DND-41 (cell line): ENCODE measurements at regions not wholly inside any gene's neighbourhood (a gene's known extent, or its start where the extent isn't known, plus 50 kb on each side); places are given as distances from the start of the nearest gene placed in this dataset.
"Not testable (repeated sequence)": the region's sequence is repeated elsewhere in the genome, so short reads cannot be mapped to it uniquely, and the experiment has no call there.

Source experiments
- ATAC-seq: fragments of 200-7000 bp; cut with Tn5 transposase; 3 replicates; pipeline ENCODE4 v1.9.1; 2021; ENCODE audit warnings: low read depth; ENCODE audit not compliant: insufficient read depth
- DNase-seq: peaks from one replicate; pipeline ENCODE4 v3.0.0-alpha.2; 2020
- H2AFZ ChIP-seq: 2 replicates; pipeline ENCODE4 v1.6.0; 2012; ENCODE audit warnings: low read depth, low read length
- H3K27ac ChIP-seq: 2 replicates; pipeline ENCODE4 v1.5.1; 2012; ENCODE audit warnings: low read length, inconsistent platforms
- H3K27me3 ChIP-seq: fragments of 200-600 bp; sonication (generic); 2 replicates; pipeline ENCODE4 v1.6.0; 2012; ENCODE audit warnings: low read length, mild to moderate bottlenecking, inconsistent platforms; ENCODE audit not compliant: insufficient read depth, poor library complexity
- H3K36me3 ChIP-seq: 2 replicates; pipeline ENCODE4 v1.5.1; 2012; ENCODE audit warnings: low read length, inconsistent platforms; ENCODE audit not compliant: insufficient read depth
- H3K4me1 ChIP-seq: 2 replicates; pipeline ENCODE4 v1.5.1; 2012; ENCODE audit warnings: mild to moderate bottlenecking, low read length; ENCODE audit not compliant: insufficient read depth
- H3K4me2 ChIP-seq: 2 replicates; pipeline ENCODE4 v1.6.0; 2012; ENCODE audit warnings: mild to moderate bottlenecking, moderate library complexity, low read length, inconsistent platforms; ENCODE audit not compliant: insufficient read depth
- H3K4me3 ChIP-seq, 2 experiments: fragments of 200-600 bp in 1 of 2; shearing (Covaris generic) in 1 of 2; 2 replicates each; pipeline ENCODE4 v1.5.1; 2012 to 2016; ENCODE audit warnings: inconsistent platforms in 2 of 2, low read length in 2 of 2, mild to moderate bottlenecking in 2 of 2, low read depth in 1 of 2, moderate library complexity in 1 of 2
- H3K79me2 ChIP-seq: 2 replicates; pipeline ENCODE4 v1.6.0; 2012; ENCODE audit warnings: low read length, inconsistent platforms; ENCODE audit not compliant: insufficient read depth
- H3K9ac ChIP-seq: 2 replicates; pipeline ENCODE4 v1.6.0; 2012; ENCODE audit warnings: low read depth, mild to moderate bottlenecking, inconsistent platforms, low read length, moderate library complexity
- H3K9me3 ChIP-seq: 2 replicates; pipeline ENCODE4 v1.5.1; 2012; ENCODE audit warnings: low read length, moderate library complexity, mild to moderate bottlenecking, inconsistent platforms; ENCODE audit not compliant: insufficient read depth, severe bottlenecking
- H4K20me1 ChIP-seq: 2 replicates; pipeline ENCODE4 v1.6.0; 2012; ENCODE audit warnings: low read length; ENCODE audit not compliant: insufficient read depth
- EZH2 ChIP-seq: IDR thresholded peaks from 3 replicates; pipeline ENCODE4 v1.6.1; 2012; ENCODE audit warnings: borderline replicate concordance, low read depth, mild to moderate bottlenecking, moderate library complexity, low read length, inconsistent platforms; ENCODE audit not compliant: severe bottlenecking
- TF ChIP-seq, protein P1 (sequence below): IDR thresholded peaks from 2 replicates; pipeline ENCODE4 v1.5.1; 2012; ENCODE audit warnings: borderline replicate concordance, low read length, moderate library complexity, mild to moderate bottlenecking; ENCODE audit not compliant: poor library complexity, severe bottlenecking; ENCODE audit errors: extremely low read depth

DNA sequence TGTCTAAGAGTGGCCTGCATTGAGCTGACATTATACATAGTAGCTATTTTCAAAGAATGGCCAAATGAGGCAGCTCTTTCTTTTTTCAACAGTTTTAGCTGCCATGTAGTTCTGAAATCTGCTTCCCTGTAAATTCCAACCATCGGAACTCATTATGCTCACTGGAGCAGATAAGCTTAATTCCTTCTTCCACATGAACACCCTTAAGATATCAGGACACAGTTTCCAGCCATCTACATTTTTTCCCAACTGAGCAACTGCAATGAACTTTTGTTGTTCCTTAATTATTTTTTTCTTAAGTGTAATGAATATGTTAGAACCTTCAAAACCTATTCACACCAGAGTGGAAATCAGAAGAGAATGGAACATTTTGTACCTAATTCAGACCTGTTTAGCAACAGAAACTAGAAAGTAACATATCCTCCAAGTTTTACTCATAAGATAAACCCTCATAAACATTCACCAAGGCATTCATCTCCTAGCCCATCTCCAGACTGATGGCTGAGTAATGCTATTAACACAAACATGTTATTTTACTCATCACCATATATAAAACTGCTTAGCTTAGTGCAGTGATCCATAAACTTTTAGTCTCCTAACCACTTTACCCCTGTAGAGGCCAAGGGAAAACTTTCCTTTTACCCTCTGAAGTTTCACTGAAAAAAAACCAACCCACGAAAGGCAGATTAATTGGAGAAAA lies 296.1 kb upstream of the SYT1 start:
- no peak for DNase-seq

DNA sequence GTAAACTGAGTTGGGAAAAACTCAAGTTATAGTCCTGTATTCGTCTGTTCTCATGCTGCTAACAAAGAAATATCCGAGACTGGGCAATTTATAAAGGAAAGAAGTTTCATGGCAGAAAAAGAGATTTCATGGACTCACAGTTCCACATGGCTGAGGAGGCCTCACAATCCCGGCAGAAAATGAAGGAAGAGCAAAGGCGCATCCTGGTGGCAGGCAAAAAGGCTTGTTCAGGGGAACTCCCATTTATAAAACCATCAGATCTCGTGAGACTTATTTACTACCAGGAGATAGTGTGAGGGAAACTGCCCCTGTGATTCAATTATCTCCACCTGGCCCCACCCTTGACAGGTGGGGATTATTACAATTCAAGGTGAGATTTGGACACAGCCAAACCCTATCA lies 292.6 kb upstream of the SYT1 start:
- H3K4me1 ChIP-seq: no peaks in the 10 kb centered on the region
- H3K4me3 ChIP-seq: no peak overlapping the region
- no peaks in the 10 kb centered on the region for H3K36me3 ChIP-seq
- H3K9ac ChIP-seq: no peak overlapping the region
- TF ChIP-seq, protein P1, sequence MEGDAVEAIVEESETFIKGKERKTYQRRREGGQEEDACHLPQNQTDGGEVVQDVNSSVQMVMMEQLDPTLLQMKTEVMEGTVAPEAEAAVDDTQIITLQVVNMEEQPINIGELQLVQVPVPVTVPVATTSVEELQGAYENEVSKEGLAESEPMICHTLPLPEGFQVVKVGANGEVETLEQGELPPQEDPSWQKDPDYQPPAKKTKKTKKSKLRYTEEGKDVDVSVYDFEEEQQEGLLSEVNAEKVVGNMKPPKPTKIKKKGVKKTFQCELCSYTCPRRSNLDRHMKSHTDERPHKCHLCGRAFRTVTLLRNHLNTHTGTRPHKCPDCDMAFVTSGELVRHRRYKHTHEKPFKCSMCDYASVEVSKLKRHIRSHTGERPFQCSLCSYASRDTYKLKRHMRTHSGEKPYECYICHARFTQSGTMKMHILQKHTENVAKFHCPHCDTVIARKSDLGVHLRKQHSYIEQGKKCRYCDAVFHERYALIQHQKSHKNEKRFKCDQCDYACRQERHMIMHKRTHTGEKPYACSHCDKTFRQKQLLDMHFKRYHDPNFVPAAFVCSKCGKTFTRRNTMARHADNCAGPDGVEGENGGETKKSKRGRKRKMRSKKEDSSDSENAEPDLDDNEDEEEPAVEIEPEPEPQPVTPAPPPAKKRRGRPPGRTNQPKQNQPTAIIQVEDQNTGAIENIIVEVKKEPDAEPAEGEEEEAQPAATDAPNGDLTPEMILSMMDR: no peak
- no peak for TF ChIP-seq EZH2
- DNase-seq (no peak), ATAC-seq (no peak)
- no peaks in the 10 kb centered on the region for H3K27me3 ChIP-seq
- no peaks in the 10 kb centered on the region for H3K9me3 ChIP-seq
- H3K27ac ChIP-seq: no peak overlapping the region
- H2AFZ ChIP-seq: no peak overlapping the region
- no peak overlapping the region for H3K4me2 ChIP-seq
- no peaks in the 10 kb centered on the region for H4K20me1 ChIP-seq
- H3K79me2 ChIP-seq: no peaks in the 10 kb centered on the region

More for the DNA sequence above, 296.1 kb upstream of the SYT1 start:
- Histone ChIP-seq H4K20me1 (no peaks in the 10 kb centered on the region), H3K27ac (no peak overlapping the region), H3K79me2 (no peaks in the 10 kb centered on the region), H3K4me1 (no peaks in the 10 kb centered on the region), H3K4me3 (no peak overlapping the region), H3K9me3 (no peaks in the 10 kb centered on the region), H3K9ac (no peak overlapping the region), H3K4me2 (no peak overlapping the region), H3K36me3 (no peaks in the 10 kb centered on the region), H2AFZ (no peak overlapping the region), H3K27me3 (no peaks in the 10 kb centered on the region)
- TF ChIP-seq EZH2: no peak
- TF ChIP-seq, protein P1: no peak
- no peak for ATAC-seq

DNA sequence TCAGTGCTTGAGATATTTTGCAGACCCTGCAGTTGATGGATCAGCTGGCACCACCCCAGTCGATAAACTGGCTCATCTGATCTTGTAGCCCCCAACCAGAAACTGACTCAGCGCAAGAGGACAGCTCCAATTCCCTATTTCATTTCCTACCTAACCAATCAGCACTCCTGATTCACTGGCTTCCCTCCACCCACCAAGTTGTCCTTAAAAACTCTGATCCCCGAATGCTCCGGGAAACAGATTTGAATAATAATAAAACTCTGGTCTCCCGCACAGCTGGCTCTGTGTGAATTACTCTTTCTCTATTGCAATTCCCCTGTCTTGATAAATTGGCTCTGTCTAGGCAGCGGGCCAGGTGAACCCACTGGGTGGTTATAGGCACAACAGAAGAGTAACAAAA lies 289.4 kb upstream of the SYT1 start:
- H3K9ac ChIP-seq, H3K9me3 ChIP-seq, DNase-seq, H2AFZ ChIP-seq, H3K4me1 ChIP-seq, H3K27ac ChIP-seq, H3K79me2 ChIP-seq, ATAC-seq, H3K4me2 ChIP-seq, H4K20me1 ChIP-seq, H3K27me3 ChIP-seq, H3K36me3 ChIP-seq, H3K4me3 ChIP-seq: not testable (repeated sequence)

DNA sequence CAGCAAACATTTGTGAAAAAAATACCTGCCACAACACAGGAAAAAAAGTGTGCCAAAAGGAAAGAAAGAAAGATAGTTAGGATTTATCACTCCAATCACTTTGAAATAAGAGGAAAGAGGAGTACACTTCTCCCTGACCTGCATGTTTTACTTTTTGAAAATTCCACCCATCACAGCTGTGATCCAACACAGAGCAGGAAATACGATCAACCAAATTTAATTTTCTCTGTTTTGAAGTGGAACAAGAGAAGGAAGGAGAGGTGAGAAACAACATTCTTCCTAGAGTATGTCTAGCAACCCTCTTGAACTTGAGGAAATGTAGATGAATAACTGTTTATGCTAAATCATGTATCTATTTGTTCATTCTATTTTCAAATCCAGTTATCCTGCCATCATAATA lies 284.7 kb upstream of the SYT1 start:
- Histone ChIP-seq H3K4me1 (no peaks in the 10 kb centered on the region), H3K27me3 (no peaks in the 10 kb centered on the region), H3K36me3 (no peaks in the 10 kb centered on the region), H2AFZ (no peak overlapping the region), H3K9ac (no peak overlapping the region), H3K9me3 (no peaks in the 10 kb centered on the region), H3K79me2 (no peaks in the 10 kb centered on the region), H3K4me2 (no peak overlapping the region), H4K20me1 (no peaks in the 10 kb centered on the region), H3K4me3 (no peak overlapping the region), H3K27ac (no peak overlapping the region)
- ATAC-seq: no peak
- DNase-seq: no peak
- TF ChIP-seq, protein P1: no peak
- no peak for TF ChIP-seq EZH2
